HG03135 (cell line): ENCODE measurements at regions not wholly inside any gene's neighbourhood (a gene's known extent, or its start where the extent isn't known, plus 50 kb on each side); places are given as distances from the start of the nearest gene placed in this dataset.
"Not testable (repeated sequence)": the region's sequence is repeated elsewhere in the genome, so short reads cannot be mapped to it uniquely, and the experiment has no call there.

Source experiments
- ATAC-seq: cut with Tn5 transposase; IDR thresholded peaks from one replicate; pipeline ENCODE4 v1.9.1; 2021; ENCODE audit warnings: mild to moderate bottlenecking, moderate library complexity; ENCODE audit not compliant: unreplicated experiment

DNA sequence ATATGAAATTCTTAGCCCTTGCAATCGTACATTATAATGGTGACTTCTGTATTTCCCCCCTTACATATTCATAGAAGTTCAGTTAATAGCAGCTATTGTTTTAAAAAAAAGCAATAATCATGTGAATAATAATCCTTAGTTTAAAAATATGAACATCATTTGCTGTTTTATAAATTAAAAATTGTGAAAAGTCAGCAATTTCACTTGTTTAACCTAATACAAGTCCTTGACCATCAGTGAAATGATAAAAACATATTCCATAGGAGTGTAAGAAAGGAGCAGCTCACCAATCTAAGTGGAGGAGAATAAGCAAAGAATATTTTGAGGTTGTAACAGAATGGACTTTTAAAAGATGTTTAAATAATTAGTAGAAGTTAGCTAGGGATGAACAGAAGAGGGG is 650.2 kb downstream of the SUCLG1 start:
- no peak for ATAC-seq

DNA sequence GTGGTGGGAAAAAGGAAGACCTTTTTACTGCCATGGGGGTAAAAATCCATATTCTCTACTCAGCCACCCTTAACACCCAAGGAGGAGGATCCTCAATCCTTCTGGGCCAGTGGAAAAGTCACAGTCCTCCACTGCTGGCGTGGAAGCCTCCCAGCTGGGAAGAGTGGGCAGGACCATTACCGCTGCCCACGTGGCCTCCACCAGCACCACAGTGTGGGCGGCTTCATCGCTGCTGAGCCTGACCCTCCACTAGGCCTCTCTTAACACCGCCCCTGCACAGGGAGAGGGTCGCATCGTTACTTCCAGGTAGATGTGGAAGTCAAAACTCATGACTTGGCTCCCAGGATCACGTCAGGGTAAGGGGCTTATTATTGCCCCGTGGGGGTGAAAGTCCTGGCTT is 656.5 kb downstream of the SUCLG1 start:
- ATAC-seq = no peak

DNA sequence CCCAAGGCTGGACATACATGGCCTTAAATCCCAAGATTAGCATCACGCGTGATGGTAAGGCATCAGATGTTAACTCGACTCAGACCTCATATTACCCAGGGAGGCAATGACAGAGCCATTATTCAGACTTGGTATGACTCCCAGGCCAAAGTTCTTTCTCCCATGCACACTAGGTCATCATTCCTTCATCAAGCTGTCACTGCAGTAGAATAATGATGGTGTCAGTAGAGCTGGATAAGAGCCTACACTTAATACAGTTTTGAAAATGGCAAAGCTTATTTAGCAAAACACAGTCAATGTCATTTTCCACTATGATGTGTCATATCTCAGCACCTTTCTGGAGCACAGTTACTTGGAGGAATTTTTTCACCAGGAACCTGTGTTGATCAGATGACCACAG is 663.3 kb downstream of the SUCLG1 start:
- ATAC-seq = no peak

DNA sequence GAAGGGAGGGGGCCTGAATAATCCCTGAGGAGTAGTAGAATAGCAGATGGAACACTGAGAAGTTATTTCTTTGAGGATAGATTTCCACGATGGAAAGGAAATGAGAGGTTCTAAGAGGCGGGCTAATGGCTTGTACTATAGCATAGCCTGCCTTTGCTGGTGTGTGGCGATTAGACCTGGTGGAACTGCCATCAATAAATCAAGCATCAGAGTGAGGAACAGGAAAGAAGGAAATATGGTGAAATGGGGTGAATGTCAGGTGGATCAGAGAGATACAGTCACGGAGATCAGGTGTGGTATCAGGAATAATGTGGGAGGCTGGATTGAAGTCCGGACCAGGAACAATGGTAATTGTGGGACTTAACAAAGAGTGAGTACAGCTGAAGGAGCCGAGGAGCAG is 668.6 kb downstream of the SUCLG1 start:
- ATAC-seq = not testable (repeated sequence)

DNA sequence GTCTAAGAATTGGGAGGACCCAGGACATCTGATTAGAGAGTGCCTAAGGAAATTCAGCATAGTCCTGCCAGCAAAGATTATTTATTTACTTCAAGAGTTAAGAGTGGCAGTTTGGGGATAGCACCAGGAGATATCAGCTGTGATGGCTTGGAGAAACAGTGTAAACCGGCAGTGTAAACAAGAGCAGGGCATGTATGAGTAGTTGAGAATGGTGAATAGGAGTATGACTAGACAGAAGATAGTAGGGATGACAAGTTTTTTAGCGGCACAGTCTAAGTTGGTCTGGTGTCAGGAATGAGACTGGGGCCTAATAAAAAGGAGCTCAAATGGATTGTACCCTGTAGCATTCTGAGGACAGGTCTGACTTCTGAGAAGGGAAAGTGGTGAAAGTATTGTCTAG is 669.4 kb downstream of the SUCLG1 start:
- not testable (repeated sequence) for ATAC-seq

DNA sequence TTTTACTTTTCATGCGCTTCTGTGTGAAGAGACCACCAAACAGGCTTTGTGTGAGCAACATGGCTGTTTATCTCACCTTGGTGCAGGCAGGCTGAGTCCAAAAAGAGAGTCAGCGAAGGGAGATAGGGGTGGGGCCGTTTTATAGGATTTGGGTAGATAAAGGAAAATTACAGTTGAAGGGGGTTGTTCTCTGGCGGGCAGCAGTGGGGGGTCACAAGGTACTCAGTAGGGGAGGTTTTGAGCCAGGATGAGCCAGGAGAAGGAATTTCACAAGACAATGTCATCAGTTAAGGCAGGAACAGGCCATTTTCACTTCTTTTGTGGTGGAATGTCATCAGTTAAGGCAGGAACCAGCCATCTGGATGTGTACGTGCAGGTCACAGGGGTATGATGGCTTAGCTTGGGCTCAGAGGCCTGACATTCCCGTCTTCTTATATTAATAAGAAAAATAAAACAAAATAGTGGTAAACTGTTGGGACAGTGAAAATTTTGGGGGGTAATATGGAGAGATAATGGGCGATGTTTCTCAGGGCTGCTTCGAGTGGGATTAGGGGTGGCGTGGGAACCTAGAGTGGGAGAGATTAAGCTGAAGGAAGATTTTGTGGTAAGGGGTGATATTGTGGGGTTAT is 670.0 kb downstream of the SUCLG1 start:
- not testable (repeated sequence) for ATAC-seq

DNA sequence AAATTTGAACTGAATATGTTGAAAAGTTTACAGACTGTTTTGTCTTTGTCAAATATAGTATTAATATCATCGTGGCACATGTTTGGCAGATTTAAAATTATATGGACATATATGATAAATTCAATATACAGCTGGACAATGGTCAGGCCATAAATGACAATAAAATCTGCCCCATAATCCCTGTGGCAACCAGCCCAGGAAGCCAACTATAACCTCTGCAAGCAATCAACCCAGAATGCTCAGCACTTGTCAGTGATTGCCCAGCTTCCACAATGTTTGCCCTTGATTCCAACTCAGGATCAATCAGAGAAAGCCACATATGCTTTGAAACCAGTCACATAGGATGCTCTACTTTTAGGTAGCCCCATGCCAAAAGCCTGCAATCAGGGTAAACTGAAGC is 671.9 kb downstream of the SUCLG1 start:
- ATAC-seq = no peak

DNA sequence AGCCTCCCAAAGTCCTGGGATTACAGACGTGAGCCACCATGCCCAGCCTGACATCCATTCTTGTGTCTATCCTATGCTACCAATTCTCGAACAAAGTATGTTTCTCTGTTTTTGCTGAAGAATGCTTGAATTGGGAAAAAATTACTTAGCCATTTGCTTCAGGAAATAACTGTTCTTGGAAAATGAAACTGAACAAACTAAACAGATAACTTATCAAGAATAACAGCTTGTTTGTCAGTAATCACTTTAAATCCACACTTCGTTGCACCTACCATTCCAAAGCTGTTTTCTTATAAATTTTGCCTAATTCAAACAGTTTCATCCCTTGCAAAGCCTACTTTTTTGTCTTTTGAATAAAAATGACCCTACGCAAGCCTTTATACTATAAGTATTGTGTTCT is 672.9 kb downstream of the SUCLG1 start:
- ATAC-seq = no peak

DNA sequence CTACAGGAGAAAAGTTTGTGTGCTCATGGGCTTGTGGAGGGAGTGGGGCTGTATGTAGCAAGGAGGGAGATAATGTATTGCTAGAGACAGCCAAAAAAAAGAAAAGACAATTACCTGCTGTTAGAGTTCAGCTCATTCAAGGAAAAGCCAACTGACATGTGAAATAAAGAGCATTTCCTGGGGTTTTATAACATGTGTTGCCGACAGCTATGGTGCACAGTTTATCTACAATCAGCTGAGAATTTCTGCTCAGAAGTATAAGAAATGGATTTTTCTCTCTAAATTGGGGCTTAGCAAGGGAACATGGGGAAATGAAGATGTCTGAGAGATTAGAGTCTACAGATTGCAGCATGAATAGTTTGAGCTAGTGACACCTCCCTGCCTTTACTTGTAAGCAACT is 674.1 kb downstream of the SUCLG1 start:
- ATAC-seq = no peak

DNA sequence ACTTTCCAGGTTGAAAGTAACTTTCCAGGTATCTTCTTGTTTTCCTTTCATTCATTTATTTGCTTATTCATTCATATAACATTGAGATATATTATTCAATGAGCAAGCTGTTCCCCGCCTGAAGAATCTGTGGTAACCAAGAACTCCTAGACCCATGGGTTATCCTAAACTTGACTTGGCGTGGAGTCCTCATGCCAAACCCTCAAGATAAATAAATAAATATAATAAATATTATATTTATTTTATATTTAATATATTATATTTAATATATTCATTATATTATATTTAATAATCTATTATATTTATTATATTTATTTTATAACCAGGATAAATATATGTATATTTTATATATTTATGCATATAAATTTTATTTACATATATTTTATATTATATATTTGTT is 674.8 kb downstream of the SUCLG1 start:
- ATAC-seq = no peak

DNA sequence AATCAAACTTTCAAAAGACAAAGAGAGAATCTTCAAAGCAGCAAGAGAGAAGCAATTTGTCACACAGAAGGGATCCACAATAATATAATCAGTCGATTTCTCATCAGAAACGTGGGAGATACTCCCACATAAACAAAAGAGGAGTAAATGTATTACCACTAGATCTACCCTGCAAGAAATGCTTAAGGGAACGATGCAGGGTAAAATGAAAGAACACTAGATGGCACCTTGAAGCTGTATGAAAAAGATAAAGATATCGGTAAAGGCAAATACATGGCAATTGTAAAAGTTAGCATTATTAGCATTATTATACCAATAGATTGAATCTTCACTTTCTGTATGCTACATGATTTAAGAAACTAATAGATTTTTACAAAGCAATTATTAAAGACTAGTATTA is 677.0 kb downstream of the SUCLG1 start:
- no peak for ATAC-seq

DNA sequence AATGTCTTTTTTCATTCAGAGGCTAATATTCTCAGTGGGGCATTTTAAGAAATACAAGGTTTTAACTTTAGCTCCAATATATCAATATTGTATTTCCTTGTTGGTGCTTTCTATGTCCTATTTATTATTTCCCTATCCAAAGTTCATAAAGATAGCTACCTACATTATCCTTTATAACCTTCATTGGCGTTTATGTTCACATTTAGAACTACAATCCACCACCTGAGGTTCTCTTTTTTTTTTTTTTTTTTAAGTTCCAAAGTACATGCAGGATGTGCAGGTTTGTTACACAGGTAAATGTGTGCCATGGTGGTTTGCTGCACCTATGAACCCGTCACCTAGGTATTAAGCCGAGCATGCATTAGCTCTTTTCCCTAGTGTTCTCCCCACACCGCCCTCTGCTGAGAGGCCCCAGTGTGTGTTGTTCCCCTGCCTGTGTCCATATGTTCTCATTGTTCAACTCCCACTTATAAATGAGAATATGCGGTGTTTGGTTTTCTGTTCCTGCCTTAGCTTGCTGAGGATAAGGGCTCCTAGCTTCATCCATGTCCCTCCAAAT is 694.6 kb downstream of the SUCLG1 start:
- no peak for ATAC-seq

DNA sequence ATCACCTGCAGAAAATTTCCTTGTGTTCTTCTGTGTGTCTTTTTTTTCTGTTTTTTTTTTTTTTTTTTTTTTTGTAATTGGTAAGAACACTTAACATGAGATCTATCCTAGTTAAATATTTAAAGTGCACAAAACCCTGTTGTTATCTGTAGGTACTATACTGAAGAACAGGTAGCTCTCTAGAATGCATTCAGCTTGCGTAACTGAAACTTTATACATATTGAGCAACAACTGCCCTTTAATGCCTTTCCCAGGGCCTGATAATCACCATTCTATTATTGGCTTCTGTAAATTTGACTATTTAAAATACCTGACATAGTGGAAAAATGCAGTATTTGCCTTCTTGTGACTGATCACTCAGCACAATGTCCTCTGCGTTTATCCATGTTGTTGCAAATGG is 701.8 kb downstream of the SUCLG1 start:
- ATAC-seq = no peak

DNA sequence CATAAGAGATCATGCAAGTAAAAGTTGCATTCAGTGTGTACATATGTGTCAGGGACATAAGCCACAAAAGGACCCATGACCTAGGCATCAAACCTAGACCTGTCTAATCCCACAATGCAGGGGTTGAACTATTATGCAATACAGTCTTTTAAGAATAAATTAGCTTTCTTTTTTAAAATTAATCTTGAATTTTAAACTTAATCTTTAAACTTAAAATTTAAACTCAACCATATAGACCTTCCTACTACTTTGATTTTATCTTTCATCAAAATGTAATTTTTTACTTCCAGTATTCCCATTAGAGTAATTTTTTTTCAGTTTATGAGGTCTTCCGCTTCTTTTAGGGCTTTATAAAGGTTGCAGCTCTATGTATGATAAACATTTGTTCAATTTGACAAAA is 702.9 kb downstream of the SUCLG1 start:
- ATAC-seq = no peak

DNA sequence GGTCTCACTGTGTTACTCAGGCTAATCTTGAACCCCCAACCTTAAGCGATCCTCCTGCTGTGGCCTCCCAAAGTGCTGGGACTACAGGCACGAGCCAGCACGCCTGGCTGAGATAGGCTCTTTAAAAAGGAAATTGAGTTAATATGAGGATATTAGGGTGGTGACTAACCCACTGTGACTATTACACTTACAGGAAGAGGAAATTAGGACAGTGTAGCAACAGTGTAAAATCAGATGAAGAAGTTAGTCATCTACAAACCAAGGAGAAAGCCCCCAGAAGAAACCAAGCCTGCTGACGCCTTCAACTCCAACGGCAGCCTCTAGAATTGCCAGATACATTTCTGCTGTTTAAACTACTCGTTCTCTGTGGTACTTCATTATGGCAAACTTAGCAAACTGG is 711.9 kb downstream of the SUCLG1 start:
- ATAC-seq = no peak

DNA sequence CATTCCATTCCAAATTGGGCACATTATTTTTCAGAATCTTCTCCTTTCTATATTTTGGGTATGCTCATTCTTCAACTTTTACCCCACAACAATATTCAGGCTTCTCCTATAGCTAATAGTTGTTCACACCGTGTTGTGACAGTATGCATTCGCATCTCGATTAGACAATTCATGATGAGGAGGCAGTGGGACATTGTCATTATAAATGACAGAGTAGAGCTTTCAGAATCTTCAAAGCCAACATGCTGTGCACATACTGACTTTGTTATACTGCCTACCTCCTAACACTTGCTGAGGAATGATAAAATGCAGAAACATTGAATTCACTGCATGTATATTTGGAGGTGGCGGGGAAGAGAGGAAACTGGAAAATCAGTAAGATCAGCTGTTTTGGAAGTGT is 714.2 kb downstream of the SUCLG1 start:
- no peak for ATAC-seq

DNA sequence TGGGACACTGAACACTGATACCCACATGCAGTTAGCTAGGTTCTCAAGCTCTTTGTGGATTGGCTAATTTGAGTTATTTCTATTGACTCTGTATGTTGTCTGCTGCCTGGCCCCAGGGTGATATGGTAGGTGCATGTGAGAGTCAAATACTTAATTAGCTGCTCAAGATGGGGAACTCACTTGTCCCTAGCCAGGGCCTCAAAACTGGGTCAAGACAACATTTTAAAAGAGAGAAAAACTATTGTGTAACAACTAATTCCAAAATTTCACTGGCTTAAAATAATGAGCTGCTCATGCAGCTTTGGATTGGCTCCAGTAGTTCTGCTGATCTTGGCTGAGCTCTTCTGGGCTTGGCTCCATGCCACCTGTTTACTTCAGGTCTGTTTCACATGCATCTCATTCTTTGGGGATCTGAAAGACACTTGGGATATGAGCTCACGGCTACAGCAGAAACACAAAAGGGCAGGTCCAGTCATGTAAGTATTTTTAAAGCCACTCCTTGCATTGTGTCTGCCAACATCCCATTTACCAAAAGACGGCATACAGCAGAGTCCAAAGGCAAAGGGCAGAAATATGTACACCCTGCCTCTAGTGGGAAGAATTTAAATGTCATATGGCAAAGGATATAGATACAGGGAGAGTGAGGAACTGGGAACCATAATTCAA is 716.8 kb downstream of the SUCLG1 start:
- ATAC-seq = no peak

DNA sequence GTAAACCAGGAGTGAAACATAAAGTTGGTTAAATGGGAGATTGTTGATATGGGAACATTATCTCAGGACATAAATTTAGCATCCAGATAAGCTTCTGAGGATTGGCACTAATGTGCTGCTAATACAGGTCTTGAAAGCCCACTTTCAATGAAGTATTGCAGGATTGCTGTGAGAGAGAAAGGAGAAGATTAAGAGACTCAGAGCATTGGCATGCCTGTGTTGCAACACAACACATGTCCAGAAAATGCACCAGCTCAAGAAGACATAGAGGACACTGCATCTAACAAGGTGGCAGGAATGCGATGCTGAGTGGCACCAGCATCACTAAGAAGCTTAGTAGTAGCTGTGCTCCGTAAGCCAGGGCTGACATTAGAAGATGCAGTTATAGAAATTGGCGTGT is 728.9 kb downstream of the SUCLG1 start:
- no peak for ATAC-seq

DNA sequence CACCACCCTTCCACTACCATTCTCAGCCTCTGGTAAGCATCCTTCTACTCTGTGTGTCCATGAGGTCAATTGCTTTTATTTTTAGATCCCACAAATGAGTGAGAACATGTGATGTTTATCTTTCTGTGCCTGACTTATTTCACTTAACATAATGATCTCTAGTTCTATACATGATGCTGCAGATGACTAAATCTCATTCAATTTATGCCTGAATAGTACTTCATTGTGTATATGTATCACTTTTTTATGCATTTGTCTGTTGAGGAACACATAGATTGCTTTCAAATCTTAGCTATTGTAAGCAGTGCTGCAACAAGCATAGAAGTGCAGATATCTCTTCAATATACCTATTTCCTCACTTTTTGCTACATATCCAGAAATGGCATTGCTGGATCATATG is 733.3 kb downstream of the SUCLG1 start:
- ATAC-seq = no peak

DNA sequence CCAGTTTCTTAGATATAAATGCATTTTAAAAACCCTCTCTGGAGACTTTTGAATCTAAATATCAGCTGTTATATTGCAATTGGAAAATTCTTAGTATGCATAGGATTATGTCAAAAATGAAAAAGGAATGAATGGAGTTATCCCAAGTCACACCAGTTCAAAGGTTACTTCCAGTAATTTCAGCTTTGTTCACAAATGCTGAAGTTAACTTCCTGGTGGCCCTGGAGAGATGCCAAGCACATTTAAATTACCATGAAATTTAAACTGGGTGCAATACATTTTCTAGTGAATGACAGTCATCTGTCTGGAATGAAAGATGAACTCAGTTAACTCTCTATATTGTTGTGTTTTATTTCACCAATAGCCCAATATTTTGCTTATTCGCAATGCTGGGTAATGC is 753.9 kb downstream of the SUCLG1 start:
- no peak for ATAC-seq

DNA sequence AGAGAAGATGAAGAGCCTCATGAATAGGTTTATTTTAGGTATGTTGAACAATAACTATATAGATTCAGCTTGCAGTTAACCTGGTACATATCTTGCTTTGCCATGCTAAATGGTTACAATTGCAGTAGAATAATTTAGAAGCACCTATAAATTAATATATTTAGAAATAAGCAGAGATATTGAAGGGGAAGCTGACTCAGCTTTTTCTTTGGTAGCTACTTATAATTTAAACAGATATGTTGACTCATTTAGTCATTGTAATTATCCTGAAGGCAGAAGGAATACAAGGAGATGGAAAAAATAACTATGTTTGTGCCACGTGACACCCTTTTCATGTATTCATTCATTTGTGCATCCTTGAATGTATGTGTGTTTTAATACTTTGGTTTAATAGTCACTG is 755.5 kb downstream of the SUCLG1 start:
- ATAC-seq = no peak

DNA sequence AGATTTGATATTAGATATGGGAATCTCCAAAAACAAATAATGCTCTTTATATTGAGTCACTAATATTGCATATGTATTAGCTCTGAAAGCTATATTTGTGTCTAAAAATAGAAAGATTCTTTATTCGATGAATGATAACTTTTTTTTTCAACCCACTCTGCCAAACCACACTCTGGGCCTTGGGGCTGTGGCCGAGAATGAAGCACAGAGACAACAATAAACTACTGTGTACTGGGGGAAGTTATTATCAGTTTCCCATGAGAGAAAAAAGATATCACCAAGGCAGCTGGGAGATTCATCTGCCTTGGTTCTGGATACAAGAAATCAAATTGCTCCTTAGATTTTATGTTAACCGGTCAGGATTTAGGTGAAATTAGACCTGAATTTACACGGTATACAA is 762.2 kb downstream of the SUCLG1 start:
- ATAC-seq = no peak

DNA sequence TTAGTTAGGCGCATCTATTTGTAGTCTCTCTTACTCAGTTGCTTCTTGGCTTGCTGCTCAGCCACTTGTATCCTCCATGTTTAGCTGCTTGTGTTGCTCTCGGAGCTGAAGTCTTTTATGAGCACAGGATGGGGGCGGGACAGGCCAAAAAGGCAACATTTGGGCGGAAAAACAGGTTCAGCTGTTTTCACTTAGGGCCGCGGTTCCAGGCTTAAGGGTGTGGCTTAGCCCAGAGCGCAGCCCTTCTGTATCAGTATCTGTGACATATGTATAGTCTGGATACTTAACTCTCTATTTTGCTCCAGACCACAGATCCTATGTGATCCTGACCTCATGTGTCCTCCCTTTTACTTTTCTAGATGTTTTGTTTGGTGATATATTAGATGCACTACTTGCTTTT is 763.5 kb downstream of the SUCLG1 start:
- ATAC-seq = no peak
